Heart right ventricle (tissue), 16 donors: ENCODE measurements at regions not wholly inside any gene's neighbourhood (a gene's known extent, or its start where the extent isn't known, plus 50 kb on each side); places are given as distances from the start of the nearest gene placed in this dataset.

Experiments used
- ATAC-seq, 8 donors: fragments of 200-7000 bp; cut with Tn5 transposase; one replicate each; pipeline ENCODE4 v1.9.1; 2020; ENCODE audit warnings: mild to moderate bottlenecking in 8 of 8, moderate library complexity in 8 of 8, moderate number of reproducible peaks in 1 of 8
- DNase-seq, 2 donors: peaks; one replicate each; pipeline ENCODE4 v3.0.0-alpha.2; 2020
- H3K27ac ChIP-seq, 10 donors: fragments of 200-600 bp; sonication (generic) in 2 of 10; one replicate each; pipeline versions ENCODE4 v1.5.0 to v1.8.0; 2020 to 2022; ENCODE audit warnings: mild to moderate bottlenecking in 3 of 10
- H3K27me3 ChIP-seq, 7 donors: fragments of 200-600 bp; one replicate each; pipeline ENCODE4 v1.8.0; 2021 to 2022; ENCODE audit warnings: mild to moderate bottlenecking in 2 of 7
- H3K36me3 ChIP-seq, 9 donors: fragments of 200-600 bp; sonication (generic) in 1 of 9; one replicate each; pipeline versions ENCODE4 v1.5.0 to v1.8.0; 2020 to 2022; ENCODE audit warnings: mild to moderate bottlenecking in 2 of 9
- H3K4me1 ChIP-seq, 9 donors: fragments of 200-600 bp; sonication (generic) in 1 of 9; one replicate each; pipeline versions ENCODE4 v1.5.0 to v1.8.0; 2020 to 2022; ENCODE audit warnings: mild to moderate bottlenecking in 4 of 9
- H3K4me3 ChIP-seq, 10 donors: fragments of 200-600 bp; sonication (generic) in 2 of 10; one replicate each; pipeline versions ENCODE4 v1.5.0 to v1.8.0; 2020 to 2022; ENCODE audit warnings: mild to moderate bottlenecking in 7 of 10, moderate library complexity in 2 of 10
- H3K9me3 ChIP-seq, 11 donors: fragments of 200-600 bp in 10 of 11; sonication (generic) in 2 of 11; one replicate each; pipeline versions ENCODE4 v1.5.0 to v1.8.0; 2013 to 2022; ENCODE audit warnings: mild to moderate bottlenecking in 2 of 11, control low read depth in 1 of 11, moderate library complexity in 1 of 11
- CTCF ChIP-seq, 9 donors: fragments of 200-600 bp; sonication (generic) in 2 of 9; IDR thresholded peaks; one replicate each; pipeline versions ENCODE4 v1.5.0 to v1.8.0; 2021 to 2022; ENCODE audit warnings: antibody characterized with exemption in 9 of 9, mild to moderate bottlenecking in 5 of 9, moderate library complexity in 1 of 9
- WGBS, 2 donors: extraction: QIAGEN DNeasy Blood & Tissue Kit; methylation state at CpG; one replicate each; pipeline ENCODE4 v1.1.7; 2013; ENCODE audit warnings: inconsistent platforms in 1 of 2; 5-methylcytosine and 5-hydroxymethylcytosine counted together
- intact Hi-C, 10 donors: fragments of 100-400 bp; cut with DNase I; formaldehyde crosslinking; loops; one replicate each; pipeline versions ENCODE4 v1.11.1 to v1.14.2; 2022
- donor health status: Arrhythmogenic right ventricular cardiomyopathy.
- donor health status: ischemic (EF 13 %, LVEDD 7.1; RV severe dilation, severe dysfunction).
- donor health status: healthy with polysubstance abuse.
- donor health status: DM: no; HTN: yes; CAD: no.
- donor health status: DM: no; HTN: no; CAD: no.
- donor health status: ischemic (EF 25% LVEDD 6.9; RV normal size, moderate dysfunction).
- donor health status: ischemic (EF 25% LVEDD 5.7; RV mildly dilated, moderate dysfunction).
- donor health status: healthy.
- donor health status: DM: yes; HTN: yes; CAD: no.
- donor health status: Ischemic cardiomyopathy.
- donor health status: ischemic (EF 35%, LVEDD 5.7; RV mildly dilated, moderate dysfunction).
- donor health status: nonischemic (EF 11% LVEDD 7.7; RV severe dilation, severe dysfunction).
- donor health status: DM: yes; HTN: yes; CAD: no.
- donor health status: PGD.
- donor health status: ischemic (EF 29% LVEDD 5.4; RV normal size, mild dysfunction).
- donor health status: nonischemic (EF 23%, LVEDD 6.1; RV moderate dilation, normal function).

- no peak overlapping the region for H3K4me3 ChIP-seq
- DNase-seq (no peak), ATAC-seq (no peak)
- no peak overlapping the region for H3K27ac ChIP-seq
- H3K36me3 ChIP-seq, result no peaks in the 10 kb centered on the region
- H3K27me3 ChIP-seq, result peaks cover 0 to 18% (median 0%) of the 10 kb centered on the region in 7 donors
- no peaks in the 10 kb centered on the region for H3K4me1 ChIP-seq
- WGBS, 2 donors, result 74% methylated on average over 3 of the region's 3 CpGs
- intact Hi-C loops, result no loop called here
- H3K9me3 ChIP-seq, result no peaks in the 10 kb centered on the region
- no peak for TF ChIP-seq CTCF (IDR thresholded peaks at IDR 0.05)
Measured at GRCh38 chr2:65937379-65938160, 497.4 kb upstream of the MEIS1 start.

- Histone ChIP-seq H3K9me3 (no peaks in the 10 kb centered on the region), H3K36me3 (no peaks in the 10 kb centered on the region), H3K4me3 (no peak overlapping the region), H3K4me1 (no peaks in the 10 kb centered on the region), H3K27ac (no peak overlapping the region), H3K27me3 (peaks cover 0 to 28% (median 0%) of the 10 kb centered on the region in 7 donors)
- intact Hi-C loops, result no loop called here
- WGBS, 2 donors, result 73 to 77% methylated on average over 3 of the region's 3 CpGs
- DNase-seq (no peak), ATAC-seq (no peak)
- no peak for TF ChIP-seq CTCF (IDR thresholded peaks at IDR 0.05)
Measured at GRCh38 chr2:65934992-65935629, 499.8 kb upstream of the MEIS1 start.

- H3K36me3 ChIP-seq, result no peaks in the 10 kb centered on the region
- no peaks in the 10 kb centered on the region for H3K9me3 ChIP-seq
- intact Hi-C loops, result no loop called here
- 96 to 100% methylated on average over 1 of the region's 1 CpG for WGBS, 2 donors
- no peaks in the 10 kb centered on the region for H3K4me1 ChIP-seq
- H3K4me3 ChIP-seq, result no peak overlapping the region
- ATAC-seq (no peak), DNase-seq (no peak)
- H3K27me3 ChIP-seq, result peaks cover 0 to 28% (median 0%) of the 10 kb centered on the region in 7 donors
- H3K27ac ChIP-seq, result no peak overlapping the region
- no peak for TF ChIP-seq CTCF (IDR thresholded peaks at IDR 0.05)
Measured at GRCh38 chr2:65932571-65932970, 500.2 kb upstream of the SPRED2 start.

GRCh38 chr2:65931056-65931455, 498.7 kb upstream of the SPRED2 start:
- TF ChIP-seq CTCF (IDR thresholded peaks at IDR 0.05), result no peak
- H3K27ac ChIP-seq, result no peak overlapping the region
- no peak overlapping the region for H3K4me3 ChIP-seq
- H3K27me3 ChIP-seq, result peaks cover 0 to 25% (median 0%) of the 10 kb centered on the region in 7 donors
- H3K9me3 ChIP-seq, result no peaks in the 10 kb centered on the region
- intact Hi-C loops, result no loop called here
- ATAC-seq (no peak), DNase-seq (no peak)
- H3K4me1 ChIP-seq, result no peaks in the 10 kb centered on the region
- no peaks in the 10 kb centered on the region for H3K36me3 ChIP-seq
- WGBS, 2 donors, result 70 to 75% methylated on average over 4 of the region's 4 CpGs
